OCI-LY3 (cell line): ENCODE measurements at regions not wholly inside any gene's neighbourhood (a gene's known extent, or its start where the extent isn't known, plus 50 kb on each side); places are given as distances from the start of the nearest gene placed in this dataset.

Experiments
- H2AFZ ChIP-seq: fragments of 200-600, 300-600 bp; shearing (Covaris generic); 2 replicates; pipeline ENCODE4 v1.6.0; 2014; ENCODE audit warnings: antibody characterized with exemption, low read depth, low read length
- H3K27ac ChIP-seq: fragments of 200-600, 300-600 bp; sonication (generic); 2 replicates; pipeline ENCODE4 v1.5.1; 2014; ENCODE audit warnings: mild to moderate bottlenecking, low read length, moderate library complexity, mixed read lengths
- H3K27me3 ChIP-seq: fragments of 200-600, 300-600 bp; sonication (generic); 2 replicates; pipeline ENCODE4 v1.6.1; 2014; ENCODE audit warnings: low read depth, low read length, mixed read lengths
- H3K36me3 ChIP-seq: fragments of 200-600, 300-600 bp; sonication (generic); replicated peaks from 2 replicates; pipeline ENCODE3; 2014; ENCODE audit warnings: low read depth, low read length, mixed read lengths
- H3K4me1 ChIP-seq: fragments of 300-600, 200-600 bp; sonication (generic); 2 replicates; pipeline ENCODE4 v1.6.1; 2014; ENCODE audit warnings: low read length, mixed read lengths
- H3K4me2 ChIP-seq: fragments of 200-600, 300-600 bp; sonication (generic); 2 replicates; pipeline ENCODE4 v1.6.1; 2014; ENCODE audit warnings: low read length, mixed read lengths
- H3K4me3 ChIP-seq: fragments of 300-600, 200-600 bp; sonication (generic); 2 replicates; pipeline ENCODE4 v1.5.1; 2014; ENCODE audit warnings: antibody characterized with exemption, mild to moderate bottlenecking, low read length, moderate library complexity
- H3K79me2 ChIP-seq: fragments of 300-600, 200-600 bp; shearing (Covaris generic); 2 replicates; pipeline ENCODE4 v1.6.1; 2014; ENCODE audit warnings: mild to moderate bottlenecking, low read length, mixed read lengths
- H3K9ac ChIP-seq: fragments of 300-600, 200-600 bp; shearing (Covaris generic); 2 replicates; pipeline ENCODE4 v1.6.0; 2014; ENCODE audit warnings: mild to moderate bottlenecking, low read length, moderate library complexity
- H3K9me3 ChIP-seq: fragments of 200-600, 300-600 bp; shearing (Covaris generic); 2 replicates; pipeline ENCODE4 v1.6.1; 2014; ENCODE audit warnings: low read length, mixed read lengths; ENCODE audit not compliant: insufficient read depth
- H4K20me1 ChIP-seq: fragments of 200-600, 300-600 bp; sonication (generic); 2 replicates; pipeline ENCODE4 v1.6.1; 2016; ENCODE audit warnings: low read length, mixed read lengths; ENCODE audit not compliant: insufficient read depth
- EZH2phosphoT487 ChIP-seq: fragments of 200-600 bp; shearing (Covaris generic); IDR thresholded peaks from 2 replicates; pipeline ENCODE4 v1.6.1; 2018; ENCODE audit warnings: antibody characterized with exemption, mixed run types, low read depth
- TF ChIP-seq, protein P1 (sequence below): fragments of 200-600, 300-600 bp; sonication (generic); IDR thresholded peaks from 2 replicates; pipeline ENCODE4 v1.5.1; 2014; ENCODE audit warnings: antibody characterized with exemption, low read length, low read depth

DNA sequence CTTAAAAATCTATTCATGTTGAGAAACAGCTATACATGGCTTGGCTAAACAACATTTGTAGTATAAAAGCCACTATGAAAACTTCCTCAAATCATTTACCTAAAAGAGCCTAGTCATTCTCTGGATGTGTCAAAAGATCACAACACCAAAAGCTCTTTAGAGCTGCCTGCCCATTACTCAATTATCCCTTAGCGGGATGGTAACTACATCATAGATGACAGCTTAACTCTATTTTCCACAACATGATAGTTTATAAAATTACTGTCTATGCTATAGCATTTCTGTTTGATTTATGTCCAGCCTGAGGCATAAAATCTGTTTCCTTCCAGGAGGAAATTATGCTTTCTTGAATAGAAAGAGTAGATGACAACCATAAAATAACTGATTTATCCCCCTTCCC is 777.6 kb upstream of the HS3ST5 start:
- H3K27ac ChIP-seq: no peak overlapping the region
- H3K36me3 ChIP-seq: no peaks in the 10 kb centered on the region
- no peak overlapping the region for H2AFZ ChIP-seq
- no peaks in the 10 kb centered on the region for H3K9me3 ChIP-seq
- no peaks in the 10 kb centered on the region for H3K4me1 ChIP-seq
- no peaks in the 10 kb centered on the region for H3K27me3 ChIP-seq
- H3K4me3 ChIP-seq: no peak overlapping the region
- H3K4me2 ChIP-seq: no peak overlapping the region
- H4K20me1 ChIP-seq: no peaks in the 10 kb centered on the region
- no peak overlapping the region for H3K9ac ChIP-seq
- H3K79me2 ChIP-seq: no peaks in the 10 kb centered on the region
- TF ChIP-seq EZH2phosphoT487: no peak
- TF ChIP-seq, protein P1, sequence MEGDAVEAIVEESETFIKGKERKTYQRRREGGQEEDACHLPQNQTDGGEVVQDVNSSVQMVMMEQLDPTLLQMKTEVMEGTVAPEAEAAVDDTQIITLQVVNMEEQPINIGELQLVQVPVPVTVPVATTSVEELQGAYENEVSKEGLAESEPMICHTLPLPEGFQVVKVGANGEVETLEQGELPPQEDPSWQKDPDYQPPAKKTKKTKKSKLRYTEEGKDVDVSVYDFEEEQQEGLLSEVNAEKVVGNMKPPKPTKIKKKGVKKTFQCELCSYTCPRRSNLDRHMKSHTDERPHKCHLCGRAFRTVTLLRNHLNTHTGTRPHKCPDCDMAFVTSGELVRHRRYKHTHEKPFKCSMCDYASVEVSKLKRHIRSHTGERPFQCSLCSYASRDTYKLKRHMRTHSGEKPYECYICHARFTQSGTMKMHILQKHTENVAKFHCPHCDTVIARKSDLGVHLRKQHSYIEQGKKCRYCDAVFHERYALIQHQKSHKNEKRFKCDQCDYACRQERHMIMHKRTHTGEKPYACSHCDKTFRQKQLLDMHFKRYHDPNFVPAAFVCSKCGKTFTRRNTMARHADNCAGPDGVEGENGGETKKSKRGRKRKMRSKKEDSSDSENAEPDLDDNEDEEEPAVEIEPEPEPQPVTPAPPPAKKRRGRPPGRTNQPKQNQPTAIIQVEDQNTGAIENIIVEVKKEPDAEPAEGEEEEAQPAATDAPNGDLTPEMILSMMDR: no peak

DNA sequence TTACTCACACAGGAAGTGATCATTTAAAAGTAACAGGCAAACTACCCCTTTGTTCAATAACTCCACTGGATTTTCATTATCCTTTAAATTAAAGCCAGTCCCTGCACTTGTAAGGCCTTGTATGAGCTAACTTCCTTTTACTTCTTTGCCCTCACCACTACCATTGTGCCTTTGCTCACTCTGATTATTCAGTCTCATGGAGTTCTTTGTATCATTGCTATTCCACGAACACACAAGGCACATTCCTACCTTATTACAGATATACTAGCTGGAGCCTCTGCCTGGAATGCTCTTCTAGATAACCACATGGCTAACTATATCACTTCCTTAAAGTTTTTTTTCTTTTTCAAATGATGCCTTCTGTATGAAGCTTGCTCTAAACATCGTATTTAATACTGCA is 748.6 kb upstream of the HS3ST5 start:
- no peaks in the 10 kb centered on the region for H3K9me3 ChIP-seq
- TF ChIP-seq EZH2phosphoT487: no peak
- TF ChIP-seq, protein P1: no peak

DNA sequence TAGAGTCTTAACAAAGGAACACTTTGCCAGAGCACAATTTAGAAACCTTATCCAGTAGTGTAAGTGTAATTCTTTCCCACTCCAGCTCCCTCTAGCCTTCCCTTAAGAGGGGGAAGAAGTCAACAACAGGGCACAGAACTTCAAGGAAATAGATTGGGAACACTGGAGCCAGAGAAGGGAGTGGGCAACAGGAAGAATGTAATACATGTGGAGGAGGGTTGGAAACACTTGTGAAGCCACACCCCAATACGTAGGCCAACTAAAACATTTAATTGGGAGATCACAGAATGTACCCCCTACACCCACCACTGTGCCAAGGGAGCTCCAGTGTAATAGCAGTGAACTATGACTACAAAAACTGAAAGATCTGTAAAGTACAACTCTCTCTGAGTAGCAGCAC is 735.7 kb upstream of the HS3ST5 start:
- Histone ChIP-seq H3K79me2 (no peaks in the 10 kb centered on the region), H3K27ac (no peak overlapping the region), H3K9ac (no peak overlapping the region), H2AFZ (no peak overlapping the region), H3K4me1 (no peaks in the 10 kb centered on the region), H3K27me3 (no peaks in the 10 kb centered on the region), H4K20me1 (no peaks in the 10 kb centered on the region), H3K4me3 (no peak overlapping the region), H3K4me2 (no peak overlapping the region), H3K36me3 (no peaks in the 10 kb centered on the region), H3K9me3 (no peaks in the 10 kb centered on the region)
- no peak for TF ChIP-seq EZH2phosphoT487
- TF ChIP-seq, protein P1: no peak

More for the DNA sequence above, 748.6 kb upstream of the HS3ST5 start:
- Histone ChIP-seq H3K4me3 (no peak overlapping the region), H3K4me2 (no peak overlapping the region), H2AFZ (no peak overlapping the region), H3K27ac (no peak overlapping the region), H3K4me1 (peaks cover 5% of the 10 kb centered on the region; the same call in 1 of the 2 replicates), H3K36me3 (no peaks in the 10 kb centered on the region), H3K79me2 (no peaks in the 10 kb centered on the region), H3K27me3 (no peaks in the 10 kb centered on the region), H3K9ac (no peak overlapping the region), H4K20me1 (no peaks in the 10 kb centered on the region)

DNA sequence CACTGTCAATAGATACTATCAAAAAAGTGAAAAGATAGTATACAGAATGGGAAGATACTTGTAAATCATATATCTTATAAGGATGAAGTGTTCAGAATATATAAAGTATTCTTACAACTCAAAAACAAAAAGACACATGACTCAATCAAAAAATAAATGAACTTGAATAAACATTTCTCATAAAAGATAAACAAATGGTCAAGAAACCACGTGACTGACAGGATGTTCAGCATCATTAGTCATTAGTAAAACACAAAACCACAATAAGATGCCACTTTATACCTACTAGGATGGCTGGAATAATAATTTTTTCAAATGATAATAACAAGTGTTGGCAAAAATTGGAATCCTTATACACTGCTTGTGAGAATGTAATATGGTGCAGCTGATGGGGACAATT is 729.1 kb upstream of the HS3ST5 start:
- Histone ChIP-seq H3K79me2 (no peaks in the 10 kb centered on the region), H4K20me1 (no peaks in the 10 kb centered on the region), H3K4me2 (no peak overlapping the region), H3K27me3 (no peaks in the 10 kb centered on the region), H3K9me3 (peaks cover 4% of the 10 kb centered on the region; the same call in 1 of the 2 replicates), H3K4me3 (no peak overlapping the region), H3K36me3 (peaks cover 4% of the 10 kb centered on the region), H3K27ac (no peak overlapping the region), H3K4me1 (no peaks in the 10 kb centered on the region), H3K9ac (no peak overlapping the region), H2AFZ (no peak overlapping the region)
- TF ChIP-seq EZH2phosphoT487: no peak
- TF ChIP-seq, protein P1: no peak
